ENCODE measurements at regions not wholly inside any gene's neighbourhood (a gene's known extent, or its start where the extent isn't known, plus 50 kb on each side); places are given as distances from the start of the nearest gene placed in this dataset.

GRCh38 chr6:56372406-56372995 lies 125.1 kb upstream of the COL21A1 start:
- Histone ChIP-seq H3K56ac (replicated peaks; ENCODE audit: insufficient read length, low read depth, low read length) (no peak overlapping the region), H2AK5ac (ENCODE audit: low read depth, low read length) (no peak overlapping the region), H2AFZ (ENCODE audit: low read length) (no peak overlapping the region), H2BK12ac (ENCODE audit: low read depth, low read length) (no peak overlapping the region), H3K4me1 (replicated peaks in 1 of 4; ENCODE audit: control insufficient read depth in 3 of 4, insufficient read depth in 4 of 4, low read length in 3 of 4) (no peaks in the 10 kb centered on the region), H3K27ac (ENCODE audit: low read depth, low read length) (no peak overlapping the region), H3K14ac (ENCODE audit: insufficient read length) (no peak overlapping the region), H2BK5ac (ENCODE audit: low read depth, low read length) (no peak overlapping the region), H3K18ac (ENCODE audit: extremely low read depth, low read length) (no peak overlapping the region), H3K9me3 (ENCODE audit: insufficient read depth in 2 of 2, low read depth in 1 of 2, low read length in 1 of 2) (no peaks in the 10 kb centered on the region), H3K27me3 (replicated peaks in 1 of 4; ENCODE audit: control insufficient read depth in 3 of 4, extremely low read depth in 1 of 4, insufficient read depth in 3 of 4, low read length in 3 of 4) (no peaks in the 10 kb centered on the region), H3K23me2 (ENCODE audit: low read depth, low read length) (no peaks in the 10 kb centered on the region), H3K79me1 (ENCODE audit: low read depth, low read length) (no peaks in the 10 kb centered on the region), H3K4me2 (ENCODE audit: insufficient read depth in 1 of 2, low read depth in 2 of 2, low read length in 2 of 2) (no peak overlapping the region), H3K36me3 (ENCODE audit: control insufficient read depth in 2 of 4, insufficient read depth in 4 of 4, low read length in 3 of 4) (no peaks in the 10 kb centered on the region), H4K5ac (ENCODE audit: insufficient read length, low read depth, low read length) (no peak overlapping the region), H3K4me3 (ENCODE audit: extremely low read depth in 1 of 4, insufficient read depth in 2 of 4, low read depth in 3 of 4, low read length in 4 of 4) (no peak overlapping the region), H2BK20ac (ENCODE audit: low read length) (no peak overlapping the region), H3K9ac (replicated peaks in 1 of 4; ENCODE audit: extremely low read depth in 1 of 4, low read depth in 3 of 4, low read length in 3 of 4) (no peak overlapping the region), H3K4ac (replicated peaks; ENCODE audit: insufficient read length, low read depth, low read length) (no peak overlapping the region), H2BK15ac (ENCODE audit: low read length) (no peak overlapping the region), H3K79me2 (ENCODE audit: control insufficient read depth in 1 of 2, insufficient read depth in 2 of 2, low read length in 2 of 2) (no peaks in the 10 kb centered on the region), H4K8ac (ENCODE audit: extremely low read depth, insufficient read depth, low read length) (no peak overlapping the region), H2BK120ac (replicated peaks; ENCODE audit: low read depth, low read length) (no peak overlapping the region), H3K23ac (ENCODE audit: insufficient read length) (no peak overlapping the region), H4K20me1 (replicated peaks in 1 of 2; ENCODE audit: control insufficient read depth in 1 of 2, insufficient read depth in 2 of 2, low read length in 2 of 2) (no peaks in the 10 kb centered on the region), H4K91ac (replicated peaks; ENCODE audit: insufficient read length, low read length) (no peak overlapping the region)
- ChIA-PET POLR2A (ENCODE audit: partially characterized antibody) (no interaction called here), CTCF (ENCODE audit: partially characterized antibody) (interaction anchor here (1.0 to 2.6 kb wide), 4 partner anchors 8 to 223 kb away, joined by 4 to 8 read pairs (median 6); no protein-coding TSS in a partner anchor)
- DNase-seq (ENCODE audit: low read depth in 1 of 2, low spot score in 2 of 2) (no peak), FAIRE-seq (no peak)
- WGBS, 2 experiments (ENCODE audit: extremely low coverage in 1 of 2, insufficient coverage in 1 of 2, insufficient read length in 1 of 2, insufficient replicate concordance in 2 of 2, low coverage in 1 of 2, low lambda C conversion rate in 2 of 2, missing lambda C conversion rate in 1 of 2), result 89% methylated on average over 3 of the region's 3 CpGs; no CpG with 5 or more reads in 1 of the 2 experiments
- TF ChIP-seq JUND (IDR thresholded peaks at IDR 0.05; ENCODE audit: low read length) (no peak), SIRT6 (IDR thresholded peaks at IDR 0.05; ENCODE audit: low read length) (no peak), TBP (IDR thresholded peaks at IDR 0.05; ENCODE audit: low read depth, low read length) (no peak), RBBP5 (IDR thresholded peaks at IDR 0.05; ENCODE audit: borderline replicate concordance, low read depth, low read length) (no peak), BCL11A (IDR thresholded peaks at IDR 0.05; ENCODE audit: low read depth in 2 of 2, low read length in 2 of 2) (no peak), RAD21 (IDR thresholded peaks at IDR 0.05 in 1 of 2, conservative IDR thresholded peaks at IDR 0.05 in 1 of 2; ENCODE audit: low read depth in 2 of 2, low read length in 2 of 2) (no peak), NRF1 (IDR thresholded peaks at IDR 0.05; ENCODE audit: low read depth, low read length) (no peak), BACH1 (IDR thresholded peaks at IDR 0.05; ENCODE audit: low read length) (no peak), TAF7 (optimal IDR thresholded peaks at IDR 0.05; ENCODE audit: borderline replicate concordance, low read depth, low read length) (no peak), MAFK (IDR thresholded peaks at IDR 0.05; ENCODE audit: low read depth, low read length) (no peak), POU5F1 (IDR thresholded peaks at IDR 0.05; ENCODE audit: low read depth, low read length) (no peak), SP1 (IDR thresholded peaks at IDR 0.05; ENCODE audit: low read depth, low read length) (no peak), HDAC6 (IDR thresholded peaks at IDR 0.05; ENCODE audit: low read depth, low read length) (no peak), KDM1A (IDR thresholded peaks at IDR 0.05; ENCODE audit: borderline replicate concordance, low read length) (no peak), NANOG (IDR thresholded peaks at IDR 0.05; ENCODE audit: insufficient read depth, low read depth, low read length, poor library complexity, severe bottlenecking) (no peak)
